Large intestine (tissue), 3 donors: ENCODE measurements at regions not wholly inside any gene's neighbourhood (a gene's known extent, or its start where the extent isn't known, plus 50 kb on each side); places are given as distances from the start of the nearest gene placed in this dataset.
A peak's percentile ranks its signal among the peaks of the same experiment; 100 is the strongest.

Experiments
- DNase-seq, 2 donors: peaks; one replicate each; pipeline versions ENCODE4 v3.0.0 to v3.0.0-alpha.2; 2013
- H3K27ac ChIP-seq: one replicate; pipeline ENCODE4 v1.5.1; 2013; ENCODE audit warnings: low read length
- H3K27me3 ChIP-seq: 2 replicates; pipeline ENCODE4 v1.6.1; 2013; ENCODE audit warnings: low read length; ENCODE audit not compliant: control insufficient read depth, insufficient read depth
- H3K36me3 ChIP-seq: 2 replicates; pipeline ENCODE4 v1.6.1; 2013; ENCODE audit warnings: low read length; ENCODE audit not compliant: control insufficient read depth, insufficient read depth
- H3K4me1 ChIP-seq: one replicate; pipeline ENCODE4 v1.6.1; 2013; ENCODE audit warnings: low read length; ENCODE audit not compliant: control insufficient read depth, insufficient read depth
- H3K4me3 ChIP-seq: one replicate; pipeline ENCODE4 v1.5.1; 2013; ENCODE audit warnings: low read length
- H3K9me3 ChIP-seq: one replicate; pipeline ENCODE4 v1.6.1; 2013; ENCODE audit warnings: mild to moderate bottlenecking, low read depth, low read length, moderate library complexity; ENCODE audit not compliant: control insufficient read depth
- WGBS: methylation state at CpG from one replicate; pipeline ENCODE4 v1.1.5; 2013; ENCODE audit warnings: low lambda C conversion rate; ENCODE audit not compliant: insufficient coverage; 5-methylcytosine and 5-hydroxymethylcytosine counted together

DNA sequence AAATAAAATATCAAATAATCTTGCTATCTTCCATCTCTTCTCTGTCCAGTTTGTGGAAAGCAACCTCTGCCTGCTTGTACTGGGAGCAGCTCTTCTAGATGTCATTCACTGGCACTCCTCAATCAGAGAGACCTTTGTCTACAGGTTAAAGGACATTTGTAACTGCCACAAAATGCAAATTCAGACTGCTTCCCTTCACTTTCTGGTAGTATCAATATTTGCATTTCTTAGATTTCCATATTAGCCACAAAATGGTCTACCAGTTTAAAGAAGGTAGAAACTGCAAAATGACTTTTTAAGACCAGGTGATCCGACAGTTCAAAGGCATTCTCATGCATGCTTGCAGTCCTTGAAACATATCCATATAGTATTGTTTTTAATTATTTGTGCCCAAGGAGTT lies 51.7 kb upstream of the RCN1 start:
- no peak overlapping the region for H3K4me3 ChIP-seq
- H3K27ac ChIP-seq, result no peak overlapping the region
- no peaks in the 10 kb centered on the region for H3K9me3 ChIP-seq
- DNase-seq, result no peak
- H3K36me3 ChIP-seq, result no peaks in the 10 kb centered on the region
- no peaks in the 10 kb centered on the region for H3K4me1 ChIP-seq
- H3K27me3 ChIP-seq, result no peaks in the 10 kb centered on the region
- no CpG with 5 or more reads among the region's 1 CpG for WGBS

DNA sequence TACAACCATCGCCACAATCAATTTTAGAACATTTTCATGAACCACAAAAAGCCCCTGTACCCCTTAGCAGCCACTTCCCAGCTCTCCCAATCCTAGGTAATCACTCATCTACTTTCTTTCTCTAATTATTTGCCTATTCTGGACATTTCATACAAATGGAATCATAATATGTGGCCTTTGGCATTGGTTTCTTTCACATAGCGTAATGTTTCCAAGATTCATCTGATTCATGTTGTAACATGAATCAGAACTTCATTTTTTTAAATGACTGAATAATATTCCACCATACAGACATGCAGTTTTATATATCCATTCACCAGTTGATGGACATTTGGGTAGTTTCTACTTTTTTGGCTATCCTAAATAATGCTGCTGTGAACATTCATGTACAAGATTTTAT lies 56.2 kb upstream of the RCN1 start:
- no peak for DNase-seq
- no peaks in the 10 kb centered on the region for H3K27me3 ChIP-seq
- H3K27ac ChIP-seq, result no peak overlapping the region
- no peak overlapping the region for H3K4me3 ChIP-seq
- H3K36me3 ChIP-seq, result no peaks in the 10 kb centered on the region
- no peaks in the 10 kb centered on the region for H3K9me3 ChIP-seq
- WGBS, result 83% methylated on average over 2 of the region's 2 CpGs
- H3K4me1 ChIP-seq, result no peaks in the 10 kb centered on the region

DNA sequence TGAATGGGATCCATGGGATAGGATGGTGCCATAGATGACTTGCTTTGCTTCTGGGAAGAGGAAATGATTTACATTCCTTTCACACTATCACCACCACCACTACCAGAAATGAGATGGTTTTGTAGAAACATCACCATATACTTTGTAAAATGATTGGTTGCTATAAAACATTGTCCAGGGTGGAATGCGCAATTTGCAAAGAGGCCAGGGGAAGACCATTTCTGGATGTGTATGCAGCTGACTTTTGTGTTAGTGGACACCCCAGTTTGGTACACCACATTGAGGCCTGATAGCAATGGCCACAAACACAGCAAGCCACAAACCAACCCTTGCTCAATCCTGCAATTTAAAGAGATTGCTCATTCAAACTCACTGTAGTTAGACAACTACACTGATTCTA lies 56.7 kb upstream of the RCN1 start:
- no peak for DNase-seq
- Histone ChIP-seq H3K9me3 (no peaks in the 10 kb centered on the region), H3K4me3 (no peak overlapping the region), H3K27ac (no peak overlapping the region), H3K27me3 (no peaks in the 10 kb centered on the region), H3K4me1 (no peaks in the 10 kb centered on the region), H3K36me3 (no peaks in the 10 kb centered on the region)
- WGBS, result no CpG with 5 or more reads among the region's 1 CpG

DNA sequence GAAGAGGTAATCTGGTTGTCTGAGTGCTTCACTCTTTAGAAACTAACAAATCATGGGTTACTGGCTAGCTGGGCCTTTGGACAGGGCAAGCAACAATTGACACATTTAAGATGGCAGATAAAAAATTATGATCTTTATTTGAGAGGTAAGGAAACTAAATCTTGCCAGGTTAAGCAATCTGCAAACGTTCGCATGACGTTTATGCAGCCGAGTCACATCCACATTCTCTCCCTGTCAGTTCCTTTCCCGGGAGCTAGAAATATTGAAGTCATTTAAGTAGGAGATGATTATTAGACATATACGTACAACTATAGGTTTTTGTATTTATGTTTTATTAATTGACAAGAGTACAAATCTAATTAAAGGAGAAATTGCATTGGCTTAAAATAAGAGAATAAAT lies 57.4 kb upstream of the RCN1 start:
- Histone ChIP-seq H3K4me1 (no peaks in the 10 kb centered on the region), H3K36me3 (no peaks in the 10 kb centered on the region), H3K27ac (no peak overlapping the region), H3K27me3 (no peaks in the 10 kb centered on the region), H3K4me3 (no peak overlapping the region), H3K9me3 (no peaks in the 10 kb centered on the region)
- WGBS, result 87% methylated on average over 3 of the region's 6 CpGs
- no peak for DNase-seq

DNA sequence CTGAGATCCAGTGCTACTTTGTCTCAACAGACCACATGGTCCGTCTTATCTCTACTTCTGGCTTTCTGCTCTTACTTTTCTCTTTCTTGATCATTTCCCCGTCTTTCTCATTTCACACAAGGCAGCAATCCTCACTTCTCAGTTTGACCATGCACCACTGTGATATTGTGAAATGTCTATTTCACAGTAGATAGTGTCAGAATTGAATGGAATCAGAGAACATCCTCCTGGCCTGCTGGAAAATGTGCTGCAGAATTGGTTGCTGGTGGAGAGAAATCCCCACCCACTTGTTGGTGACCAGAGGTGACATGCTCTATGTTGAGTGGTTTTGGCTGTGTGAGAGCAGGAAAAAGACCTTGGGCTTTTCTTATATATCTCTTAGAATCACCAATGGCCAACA lies 57.8 kb upstream of the RCN1 start:
- Histone ChIP-seq H3K4me1 (no peaks in the 10 kb centered on the region), H3K36me3 (no peaks in the 10 kb centered on the region), H3K9me3 (no peaks in the 10 kb centered on the region), H3K27ac (no peak overlapping the region), H3K27me3 (no peaks in the 10 kb centered on the region), H3K4me3 (no peak overlapping the region)
- WGBS, result 50% methylated on average over 1 of the region's 2 CpGs
- DNase-seq, result no peak

DNA sequence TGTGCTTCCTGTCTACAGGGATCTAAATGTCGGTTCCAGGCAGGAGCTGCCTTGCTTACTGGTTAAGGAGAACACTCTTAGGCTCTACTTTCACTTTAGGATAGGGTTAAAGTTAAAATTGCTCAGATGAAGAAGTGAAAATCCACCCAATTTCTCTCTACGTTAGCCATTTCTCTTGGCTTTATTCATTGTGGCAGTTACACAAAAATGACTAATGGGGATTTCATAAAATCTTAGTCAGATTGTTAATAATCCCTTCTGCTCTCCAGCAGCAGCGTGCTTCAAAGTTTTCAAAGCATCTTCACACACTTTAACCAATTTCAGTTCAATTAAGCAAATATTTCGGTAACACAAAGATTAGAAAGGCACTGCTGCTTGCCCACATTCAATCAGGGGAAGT lies 58.4 kb upstream of the RCN1 start:
- WGBS, result 83% methylated on average over 1 of the region's 4 CpGs
- no peaks in the 10 kb centered on the region for H3K27me3 ChIP-seq
- H3K4me3 ChIP-seq, result no peak overlapping the region

DNA sequence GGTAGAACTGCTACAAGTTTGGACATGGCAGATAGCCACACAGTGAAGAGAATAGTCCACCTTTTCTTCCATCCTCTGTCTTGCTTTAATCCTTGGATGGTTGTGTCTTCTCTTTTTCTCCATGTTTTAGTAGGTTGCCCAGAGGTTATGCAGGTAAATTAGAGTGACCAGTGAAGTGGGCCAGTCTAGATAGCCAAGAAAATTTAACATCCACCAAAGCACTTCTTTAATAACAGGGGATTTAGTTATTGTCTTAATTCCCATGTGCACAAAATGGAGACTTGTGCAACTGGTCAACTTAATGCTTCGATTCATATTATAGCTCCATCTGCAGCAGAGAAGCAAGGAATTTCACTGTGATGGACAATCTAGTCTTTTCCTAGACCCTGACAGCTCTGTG lies 58.8 kb upstream of the RCN1 start:
- Histone ChIP-seq H3K36me3 (no peaks in the 10 kb centered on the region), H3K4me1 (no peaks in the 10 kb centered on the region), H3K4me3 (no peak overlapping the region), H3K27ac (no peak overlapping the region), H3K27me3 (no peaks in the 10 kb centered on the region), H3K9me3 (no peaks in the 10 kb centered on the region)
- WGBS, result no CpG with 5 or more reads among the region's 1 CpG
- DNase-seq, result no peak

More for the DNA sequence above, 58.4 kb upstream of the RCN1 start:
- H3K4me1 ChIP-seq, result no peaks in the 10 kb centered on the region
- no peak for DNase-seq
- no peak overlapping the region for H3K27ac ChIP-seq
- no peaks in the 10 kb centered on the region for H3K36me3 ChIP-seq
- no peaks in the 10 kb centered on the region for H3K9me3 ChIP-seq

DNA sequence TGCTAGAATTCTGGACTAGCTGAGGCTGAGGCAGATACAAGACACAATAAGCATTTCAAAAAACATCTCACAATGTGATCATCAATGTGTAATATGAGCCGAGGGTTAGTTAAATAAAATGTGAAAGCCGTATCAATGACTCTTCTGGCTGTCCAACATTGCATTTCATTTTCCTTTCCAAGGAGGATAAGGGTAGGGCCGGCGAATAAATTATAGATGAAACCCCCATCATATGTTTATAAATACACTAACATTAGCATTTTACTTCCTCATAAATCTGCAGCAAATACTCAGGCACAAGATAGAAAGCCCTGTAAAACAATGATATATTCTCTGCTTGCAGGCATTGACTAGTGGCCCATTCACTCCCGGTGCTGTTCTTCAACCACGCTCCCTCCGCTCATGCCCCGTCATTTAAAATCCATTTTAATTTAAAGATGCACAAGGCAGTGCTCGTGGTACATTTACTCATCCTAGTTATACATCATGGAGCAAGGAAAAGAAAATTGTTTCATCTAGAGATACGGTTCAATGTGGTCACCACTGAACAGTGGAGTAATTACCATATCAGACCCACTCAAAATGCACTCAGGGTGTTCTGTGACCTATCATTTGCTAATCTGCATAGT lies 59.9 kb upstream of the RCN1 start:
- H3K9me3 ChIP-seq, result no peaks in the 10 kb centered on the region
- no peaks in the 10 kb centered on the region for H3K27me3 ChIP-seq
- H3K4me1 ChIP-seq, result no peaks in the 10 kb centered on the region
- H3K27ac ChIP-seq, result no peak overlapping the region
- no peak overlapping the region for H3K4me3 ChIP-seq
- no peak for DNase-seq
- no peaks in the 10 kb centered on the region for H3K36me3 ChIP-seq
- 84% methylated on average over 4 of the region's 10 CpGs for WGBS

DNA sequence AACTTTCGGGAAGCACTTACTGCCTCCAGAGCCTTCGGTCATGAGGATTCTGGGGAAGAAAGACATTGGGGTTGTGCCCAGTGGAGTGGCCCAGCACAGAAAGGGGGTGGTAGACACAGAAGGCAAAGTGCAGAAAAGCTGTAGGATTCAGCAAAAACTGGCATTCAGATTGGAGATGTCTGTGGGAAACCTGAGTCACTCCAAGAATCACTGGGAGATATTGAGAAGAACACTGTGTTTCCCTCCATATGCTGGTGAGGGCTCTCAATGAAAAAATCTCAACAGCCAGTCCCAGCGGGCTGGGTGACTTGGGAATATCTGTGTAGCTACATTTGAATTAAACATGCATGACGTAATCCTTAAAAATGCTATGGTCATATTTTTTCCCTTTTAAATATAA lies 61.2 kb upstream of the RCN1 start:
- WGBS, result no CpG with 5 or more reads among the region's 4 CpGs
- Histone ChIP-seq H3K27ac (no peak overlapping the region), H3K4me3 (no peak overlapping the region), H3K9me3 (no peaks in the 10 kb centered on the region), H3K36me3 (no peaks in the 10 kb centered on the region), H3K27me3 (no peaks in the 10 kb centered on the region), H3K4me1 (no peaks in the 10 kb centered on the region)
- DNase-seq, result peak in 1 of 2 donors; percentile 5

DNA sequence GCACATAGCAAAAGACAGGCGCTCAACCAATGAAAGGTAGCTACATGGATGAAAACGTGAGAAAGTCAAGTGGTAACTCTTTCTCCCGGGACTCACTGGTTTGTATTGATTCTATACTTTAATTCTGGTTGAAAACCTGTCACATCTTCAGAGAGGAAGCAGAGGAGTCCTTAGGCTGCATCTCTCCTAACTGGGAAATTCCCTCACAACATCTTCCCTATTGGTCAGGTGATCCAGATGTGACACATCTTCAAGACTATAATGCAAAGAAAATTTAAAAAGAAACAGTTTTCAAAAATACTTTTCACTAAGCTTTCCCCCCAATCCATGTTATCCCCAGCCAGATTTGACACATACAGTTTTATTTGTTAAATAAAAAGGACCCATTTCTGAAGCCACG lies 62.7 kb upstream of the RCN1 start:
- Histone ChIP-seq H3K27me3 (no peaks in the 10 kb centered on the region), H3K4me1 (no peaks in the 10 kb centered on the region), H3K9me3 (no peaks in the 10 kb centered on the region), H3K27ac (no peak overlapping the region), H3K4me3 (no peak overlapping the region), H3K36me3 (no peaks in the 10 kb centered on the region)
- WGBS, result no CpG with 5 or more reads among the region's 4 CpGs
- no peak for DNase-seq

DNA sequence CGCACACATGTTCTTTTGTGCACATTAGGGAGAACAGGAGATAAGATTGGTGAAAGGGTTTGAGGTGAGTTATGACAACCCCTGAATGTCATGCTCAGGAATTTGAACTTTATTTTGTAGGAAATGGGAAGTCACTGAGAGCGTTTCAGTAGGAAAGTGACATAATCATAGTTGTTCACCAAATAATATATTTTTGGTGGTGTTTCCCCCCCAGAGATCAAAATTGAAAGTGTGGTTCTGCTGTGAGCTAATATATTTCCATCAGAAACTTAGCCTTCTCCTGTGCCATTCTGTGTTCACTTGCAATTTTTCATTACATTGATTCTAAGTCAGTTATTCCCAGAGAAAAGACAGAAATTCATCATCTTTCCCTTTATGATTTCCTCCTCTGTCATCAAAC lies 64.1 kb upstream of the RCN1 start:
- no peak overlapping the region for H3K4me3 ChIP-seq
- no peaks in the 10 kb centered on the region for H3K9me3 ChIP-seq
- H3K36me3 ChIP-seq, result no peaks in the 10 kb centered on the region
- H3K27me3 ChIP-seq, result no peaks in the 10 kb centered on the region
- no peak for DNase-seq
- no peaks in the 10 kb centered on the region for H3K4me1 ChIP-seq
- no peak overlapping the region for H3K27ac ChIP-seq
- no CpG with 5 or more reads among the region's 2 CpGs for WGBS
